RWPE1 (cell line): ENCODE measurements at regions not wholly inside any gene's neighbourhood (a gene's known extent, or its start where the extent isn't known, plus 50 kb on each side); places are given as distances from the start of the nearest gene placed in this dataset.

Experiments
- CTCF ChIA-PET: fragments of 350-600 bp; sonication (Branson Sonifier 250); formaldehyde crosslinking; extraction: SDS; loops from one replicate; lab custom pipeline; 2021; lab: Yijun Ruan, JAX
- POLR2A ChIA-PET: fragments of 400-600 bp; formaldehyde crosslinking; extraction: SDS; loops from one replicate; lab custom pipeline; 2020; ENCODE audit warnings: antibody characterized with exemption; ENCODE audit not compliant: low non-redundant PET; lab: Yijun Ruan, JAX
- DNase-seq: peaks from one replicate; pipeline ENCODE4 v3.0.0; 2012; ENCODE audit warnings: low spot score
- H3K27ac ChIP-seq: fragments of 450-650 bp; 2 replicates; pipeline ENCODE4 v1.5.1; 2017
- CTCF ChIP-seq: fragments of 450-650 bp; conservative IDR thresholded peaks from 2 replicates; pipeline ENCODE4 v1.5.1; 2017; ENCODE audit warnings: low read depth, mild to moderate bottlenecking

- no peak for TF ChIP-seq CTCF
- POLR2A ChIA-PET, result no interaction called here
Observed at GRCh38 chr4:149901128-149901527, 85.5 kb upstream of the IQCM start.

GRCh38 chr4:149902242-149902641, 86.6 kb upstream of the IQCM start:
- CTCF ChIA-PET, result no interaction called here
- no peak overlapping the region for H3K27ac ChIP-seq
- no peak for TF ChIP-seq CTCF
- POLR2A ChIA-PET, result no interaction called here
- no peak for DNase-seq

More at GRCh38 chr4:149901128-149901527, 85.5 kb upstream of the IQCM start:
- no peak overlapping the region for H3K27ac ChIP-seq
- CTCF ChIA-PET, result no interaction called here
- DNase-seq, result no peak

DNA sequence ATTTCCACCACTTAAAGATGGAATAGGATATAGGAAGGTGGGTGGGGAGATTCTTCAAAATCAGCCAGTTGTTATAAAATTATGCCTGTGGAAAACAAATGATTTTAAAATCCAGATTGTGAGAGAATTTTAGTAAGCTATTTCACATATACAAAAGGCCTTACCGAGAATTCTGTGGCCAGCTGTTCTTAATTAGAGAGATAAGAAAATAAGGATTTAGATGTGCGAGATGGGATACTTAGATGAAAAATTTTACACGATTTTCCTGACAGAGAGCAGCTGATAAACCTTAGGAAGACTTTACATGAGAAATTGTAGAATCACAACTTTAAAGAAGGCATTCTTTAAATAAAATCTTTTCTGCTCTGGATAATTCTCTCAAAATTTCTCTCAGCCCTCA, 94.5 kb upstream of the IQCM start:
- no peak overlapping the region for H3K27ac ChIP-seq
- ChIA-PET POLR2A (no interaction called here), CTCF (no interaction called here)
- TF ChIP-seq CTCF, result no peak
- no peak for DNase-seq

DNA sequence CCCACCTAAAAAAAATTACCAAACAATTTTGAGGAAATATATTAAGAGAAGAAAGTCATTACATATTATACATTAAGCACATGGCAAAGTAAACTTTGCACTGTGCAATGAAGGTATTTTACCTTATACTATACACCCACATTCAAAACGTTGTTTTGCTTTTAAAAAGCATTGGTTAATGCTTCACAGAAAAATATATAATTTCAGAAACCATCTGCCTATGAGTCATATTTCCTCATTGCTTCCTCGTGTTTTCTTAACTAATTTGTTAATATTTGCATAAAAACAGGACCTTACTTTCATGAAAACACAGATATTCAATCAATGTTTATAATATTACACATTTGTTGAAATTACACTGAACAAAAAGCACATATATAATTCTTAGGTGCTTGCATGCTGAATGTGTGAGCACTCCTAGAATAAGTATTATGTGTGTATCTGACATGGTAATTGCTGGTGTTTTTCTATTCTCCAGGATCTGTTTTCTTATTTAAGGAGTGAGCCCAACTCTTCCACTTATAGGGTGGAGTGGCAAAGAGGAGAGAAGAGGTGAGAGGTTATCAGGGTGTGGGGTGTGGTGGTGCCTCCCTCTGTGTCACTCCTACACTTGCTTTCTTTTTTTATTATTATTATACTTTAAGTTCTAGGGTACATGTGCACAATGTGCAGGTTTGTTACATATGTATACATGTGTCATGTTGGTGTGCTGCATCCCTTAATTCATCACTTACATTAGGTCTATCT, 95.1 kb upstream of the IQCM start:
- CTCF ChIA-PET, result no interaction called here
- DNase-seq, result no peak
- no peak for TF ChIP-seq CTCF
- H3K27ac ChIP-seq, result no peak overlapping the region
- POLR2A ChIA-PET, result no interaction called here

DNA sequence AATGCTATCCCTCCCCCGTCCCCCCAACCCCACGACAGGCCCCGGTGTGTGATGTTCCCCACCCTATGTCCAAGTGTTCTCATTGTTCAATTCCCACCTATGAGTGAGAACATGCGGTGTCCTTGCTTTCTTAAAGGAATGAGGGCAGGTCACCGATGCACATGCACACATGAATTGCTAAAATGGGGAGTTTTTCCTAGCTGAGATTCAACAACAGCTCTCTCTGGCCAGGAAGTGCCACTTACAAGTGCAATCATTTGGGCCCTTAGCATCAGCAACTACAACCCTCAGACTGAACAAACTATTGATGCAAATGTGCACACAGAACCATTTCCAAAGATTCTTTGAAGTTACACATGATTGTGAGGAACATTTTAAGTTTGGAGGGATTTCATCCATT, 95.7 kb upstream of the IQCM start:
- ChIA-PET POLR2A (no interaction called here), CTCF (no interaction called here)
- H3K27ac ChIP-seq, result no peak overlapping the region
- TF ChIP-seq CTCF, result no peak
- no peak for DNase-seq

- no peak overlapping the region for H3K27ac ChIP-seq
- no peak for DNase-seq
- CTCF ChIA-PET, result interaction anchor here (0.6 kb wide), 1 partner anchor 16 kb away, joined by 3 read pairs; no protein-coding TSS in a partner anchor
- no peak for TF ChIP-seq CTCF
- POLR2A ChIA-PET, result no interaction called here
Observed at GRCh38 chr4:149912000-149912399, 96.4 kb upstream of the IQCM start.
